OCI-M1 (cell line): ENCODE measurements at regions not wholly inside any gene's neighbourhood (a gene's known extent, or its start where the extent isn't known, plus 50 kb on each side); places are given as distances from the start of the nearest gene placed in this dataset.
A peak's percentile ranks its signal among the peaks of the same experiment; 100 is the strongest.

Source experiments
- DNase-seq: peaks from one replicate; lab custom pipeline; 2025; lab: John Stamatoyannopoulos, UW

DNA sequence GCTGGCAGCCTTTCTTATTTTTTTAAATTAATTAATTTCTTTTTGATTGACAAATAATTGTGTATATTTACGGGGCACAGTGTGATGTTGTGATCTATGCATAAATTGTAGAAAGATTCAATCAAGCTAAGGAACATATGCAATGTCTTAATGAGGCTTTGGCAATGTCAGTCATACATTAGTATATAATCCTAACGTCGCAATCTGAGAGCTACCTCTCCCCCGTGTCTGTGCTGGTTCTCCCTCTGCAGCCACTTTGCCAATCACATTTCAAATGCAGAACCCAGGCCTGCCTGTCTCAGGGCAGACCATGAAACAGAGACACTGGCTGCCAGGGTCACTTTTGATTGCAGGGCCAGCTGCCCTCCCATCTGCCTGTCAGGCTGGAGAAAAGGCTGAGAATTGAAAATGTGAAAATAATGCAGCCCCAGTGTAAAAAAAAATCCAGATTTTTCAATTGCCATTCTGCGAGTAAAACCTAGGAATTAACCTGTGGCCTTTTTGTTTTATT lies 56.3 kb downstream of the SLC24A2 start:
- no peak for DNase-seq

DNA sequence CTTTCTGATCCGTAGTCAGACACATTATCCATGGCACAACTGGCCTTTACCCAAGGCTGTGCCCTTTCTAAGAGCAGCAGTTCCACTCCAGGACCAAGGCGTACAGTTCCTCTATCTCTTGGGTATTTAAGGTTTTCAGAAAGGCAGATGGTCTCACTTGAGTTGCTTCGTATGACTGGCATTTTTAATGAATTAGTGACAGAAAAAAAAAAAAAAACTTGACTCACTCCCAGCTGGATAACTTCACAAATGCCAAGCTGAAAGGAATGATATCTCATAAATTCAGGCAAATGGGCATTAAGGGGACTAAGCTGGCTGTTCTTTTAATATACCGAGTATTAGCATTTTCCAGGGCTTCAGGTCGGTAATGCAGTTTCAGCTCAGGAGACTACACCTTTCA lies 60.7 kb downstream of the SLC24A2 start:
- no peak for DNase-seq

DNA sequence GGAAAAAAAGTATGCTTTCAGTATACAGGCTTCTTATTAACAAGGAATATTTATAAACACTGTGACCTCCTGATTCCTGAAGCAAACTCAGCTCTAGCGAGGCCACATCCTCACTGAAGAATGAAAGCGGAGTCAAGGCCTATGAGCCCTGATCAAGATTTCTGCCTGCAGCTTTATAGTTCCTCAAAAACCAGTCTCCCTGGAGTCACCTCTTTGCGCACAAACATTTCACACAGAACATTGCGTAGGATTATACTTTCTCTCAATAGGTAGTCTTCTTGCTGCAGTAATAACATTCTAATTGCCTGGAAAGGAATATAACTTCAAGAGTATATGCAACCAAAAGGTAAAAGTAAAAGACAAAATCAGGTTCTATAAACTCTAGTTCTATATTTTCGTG lies 62.9 kb downstream of the SLC24A2 start:
- no peak for DNase-seq

DNA sequence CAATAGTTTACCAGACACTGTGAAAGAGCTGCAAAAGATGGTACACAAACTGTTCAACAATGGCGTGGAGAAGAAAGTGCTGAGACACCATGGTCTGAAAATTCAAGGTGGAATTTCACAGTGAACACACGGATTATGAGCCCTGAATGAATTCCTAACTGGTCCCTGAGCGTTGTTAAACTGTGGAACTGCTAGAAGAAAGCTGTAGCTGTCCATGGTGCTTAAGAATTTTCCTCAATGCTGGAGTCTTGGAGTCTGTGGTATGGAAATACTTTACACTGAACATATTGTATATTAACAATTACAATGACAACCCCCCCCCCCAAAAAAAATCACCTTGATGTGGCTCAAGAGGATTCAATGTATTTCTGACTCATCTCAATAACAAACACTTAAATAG lies 68.5 kb downstream of the SLC24A2 start:
- DNase-seq, result peak; percentile 33

DNA sequence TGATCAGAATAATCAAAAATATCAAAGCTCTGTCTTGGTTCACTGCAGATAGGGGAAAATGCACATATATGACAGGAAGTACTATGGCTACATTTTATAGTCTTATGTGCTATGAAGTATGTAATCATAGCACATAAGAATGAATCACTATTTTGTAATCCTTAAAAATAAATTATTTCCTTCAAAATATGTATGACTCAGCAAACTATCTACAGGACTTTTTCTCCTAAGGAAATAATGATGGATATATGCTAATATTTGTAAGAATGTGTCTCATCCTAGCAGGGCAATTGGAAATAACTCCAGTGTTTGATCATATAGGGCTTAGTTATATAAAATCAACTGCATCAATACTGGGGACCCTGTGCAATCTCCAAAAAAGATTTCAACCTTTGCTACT lies 85.1 kb downstream of the SLC24A2 start:
- no peak for DNase-seq

DNA sequence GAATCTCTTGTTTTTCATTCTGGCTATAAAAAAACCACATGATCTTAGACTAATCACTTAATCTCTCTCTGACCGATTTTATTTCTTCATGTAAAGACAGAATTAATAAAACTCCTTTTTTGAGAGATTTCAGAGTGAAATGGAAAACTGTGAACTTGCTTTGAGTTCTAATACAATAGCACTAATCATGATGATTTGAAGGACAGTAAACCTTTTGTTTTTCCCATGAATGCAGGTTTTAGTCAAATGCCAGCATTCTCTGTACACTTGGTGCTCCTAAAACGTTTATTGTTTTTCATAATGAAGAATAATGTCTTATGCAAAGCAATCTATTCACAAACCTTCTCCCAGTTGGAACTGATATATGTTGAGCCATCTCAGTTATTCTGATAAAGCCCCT lies 86.8 kb downstream of the SLC24A2 start:
- no peak for DNase-seq

DNA sequence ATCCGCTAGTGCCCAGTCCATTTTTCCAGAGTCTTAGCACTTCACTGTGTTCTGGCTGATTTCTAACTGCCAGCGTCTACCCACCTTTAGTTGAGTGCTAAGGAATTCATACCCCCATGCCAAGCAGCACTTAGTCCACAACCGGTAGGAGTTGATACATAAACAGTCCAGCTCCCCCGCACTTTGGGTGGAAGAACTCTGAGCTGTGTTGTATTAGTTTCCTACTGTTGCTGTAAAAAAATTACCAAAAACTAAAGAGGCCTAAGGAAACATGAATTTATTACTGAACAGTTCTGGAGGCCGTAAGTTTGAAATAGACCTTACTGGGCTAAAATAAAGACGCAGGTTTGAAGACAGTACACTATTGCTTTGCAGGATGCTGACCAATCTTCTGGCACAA lies 87.6 kb downstream of the SLC24A2 start:
- DNase-seq, result no peak

DNA sequence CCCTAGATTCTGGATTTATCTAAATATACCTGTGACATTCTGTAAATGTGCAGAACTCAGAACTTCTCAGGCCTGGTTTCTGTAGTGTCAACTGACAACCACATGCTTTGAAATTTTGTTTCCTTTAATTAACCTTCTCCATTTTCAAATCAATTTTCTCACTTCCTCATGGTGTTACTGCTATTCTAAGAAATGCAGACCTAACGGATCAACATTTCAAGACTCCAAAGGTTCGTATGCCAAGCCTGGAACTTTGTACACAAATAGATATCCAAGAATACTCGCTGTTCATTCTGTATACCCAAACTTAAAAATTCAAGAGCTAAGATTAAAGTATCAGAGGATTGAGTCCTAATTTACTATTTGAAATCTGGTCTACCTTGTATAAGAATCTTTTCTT lies 88.1 kb downstream of the SLC24A2 start:
- DNase-seq, result no peak

DNA sequence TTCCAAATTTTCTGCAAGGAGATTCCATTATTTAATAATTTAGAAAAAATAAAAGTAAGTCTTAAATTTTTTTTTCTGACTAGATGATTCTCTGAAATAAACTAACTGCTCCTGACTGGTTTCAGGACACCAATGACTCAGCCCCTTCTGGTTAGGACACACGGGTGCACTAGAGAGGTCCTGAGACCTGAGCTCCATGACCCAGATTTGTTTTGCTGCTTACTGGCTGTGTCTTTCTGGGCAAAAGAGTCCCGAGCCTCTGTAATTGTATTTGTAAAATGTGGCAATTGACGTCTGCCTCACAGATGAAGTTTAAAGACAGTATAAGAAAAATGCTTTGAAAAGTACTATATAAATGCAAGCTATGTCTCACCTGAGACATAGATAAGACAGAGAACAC lies 89.1 kb downstream of the SLC24A2 start:
- DNase-seq, result no peak

DNA sequence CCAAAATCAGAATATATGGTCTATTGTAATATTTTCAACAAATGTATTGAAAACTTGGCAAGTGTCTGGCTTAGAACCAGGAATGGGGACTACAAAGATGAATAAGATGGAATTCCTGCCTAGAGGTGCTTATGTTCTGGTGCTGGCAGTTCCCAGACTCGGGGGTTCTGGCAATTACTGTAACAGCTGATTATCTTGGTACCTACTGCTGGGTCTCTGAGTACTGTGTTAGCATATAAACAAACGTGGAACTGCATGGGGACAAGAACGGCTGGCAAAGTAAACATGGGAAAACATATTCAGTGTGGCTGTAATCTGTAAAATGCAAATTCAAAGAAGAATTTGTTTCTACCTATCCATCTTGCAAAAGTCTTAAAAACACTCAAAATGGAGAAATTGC lies 89.9 kb downstream of the SLC24A2 start:
- DNase-seq, result no peak

DNA sequence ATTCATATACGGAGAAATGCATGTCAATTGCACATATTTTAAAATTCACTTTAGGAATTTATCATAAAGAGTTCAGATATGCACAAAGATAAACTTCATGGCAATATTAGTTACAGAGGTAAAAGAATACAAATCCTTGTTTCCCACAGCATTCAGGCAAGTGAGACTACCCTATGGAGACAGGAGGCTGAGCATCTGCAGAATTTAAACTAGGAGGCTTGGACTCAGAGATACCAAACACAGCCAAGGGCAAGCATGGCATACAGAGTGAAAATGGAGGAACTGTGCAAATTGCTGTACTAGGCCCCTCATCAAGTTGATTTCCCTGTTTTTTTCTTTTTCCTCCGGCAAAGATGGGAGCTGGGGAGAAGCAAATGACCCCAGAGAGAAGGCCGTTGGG lies 94.2 kb downstream of the SLC24A2 start:
- DNase-seq, result no peak

DNA sequence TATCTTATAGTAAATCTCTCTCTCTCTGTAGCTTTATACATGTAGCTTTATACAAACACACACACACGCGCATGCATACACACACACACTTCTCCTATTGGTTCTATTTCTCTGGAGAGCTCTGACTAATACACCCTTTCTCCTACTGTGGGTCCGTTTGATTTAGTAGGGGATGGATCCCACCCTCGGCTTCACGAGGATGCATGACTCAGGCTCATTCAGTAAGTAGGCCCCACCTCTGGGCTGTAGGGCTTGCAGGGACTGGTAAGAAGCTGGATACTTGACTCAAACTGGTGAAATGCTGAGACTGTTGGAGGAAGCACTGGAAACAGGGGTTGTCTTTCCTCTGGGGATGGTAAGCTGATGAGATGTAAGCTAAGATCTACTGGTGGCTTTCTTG lies 98.7 kb downstream of the SLC24A2 start:
- no peak for DNase-seq

DNA sequence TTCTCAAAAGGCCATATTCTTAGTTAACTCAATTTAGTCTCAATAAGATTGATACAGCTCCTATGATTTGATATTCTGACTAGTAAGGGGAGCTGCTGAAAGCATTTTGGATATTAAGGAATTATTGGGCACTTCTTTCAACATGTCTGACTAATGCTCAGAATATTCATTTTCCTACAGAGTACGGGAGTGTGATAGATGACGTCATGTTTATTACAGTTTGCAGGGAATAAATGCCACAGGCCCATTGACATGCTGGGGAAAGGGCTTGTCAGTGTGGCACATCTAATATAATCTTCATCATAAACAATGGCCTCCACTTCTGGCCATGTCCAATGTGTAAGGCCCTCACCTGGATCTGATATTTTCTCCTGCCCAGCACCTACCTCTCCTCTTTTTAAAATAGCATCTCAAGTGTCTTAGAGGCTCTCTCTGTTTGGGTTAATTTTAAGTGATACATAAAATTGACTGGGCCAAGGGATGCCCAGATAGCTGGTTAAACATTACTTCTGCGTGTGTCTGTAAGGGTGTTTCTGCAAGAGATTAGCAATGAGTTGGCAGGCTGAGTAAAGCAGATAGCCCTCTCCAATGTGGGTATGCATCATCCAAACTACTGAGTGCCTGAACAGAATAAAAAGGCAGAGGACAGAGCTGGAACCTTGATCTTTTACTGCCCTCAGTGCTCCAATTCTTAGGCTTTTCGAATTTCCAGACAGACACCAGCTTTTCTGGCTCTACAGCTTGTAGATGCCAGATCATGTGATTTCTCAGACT lies 99.3 kb downstream of the SLC24A2 start:
- DNase-seq, result no peak

DNA sequence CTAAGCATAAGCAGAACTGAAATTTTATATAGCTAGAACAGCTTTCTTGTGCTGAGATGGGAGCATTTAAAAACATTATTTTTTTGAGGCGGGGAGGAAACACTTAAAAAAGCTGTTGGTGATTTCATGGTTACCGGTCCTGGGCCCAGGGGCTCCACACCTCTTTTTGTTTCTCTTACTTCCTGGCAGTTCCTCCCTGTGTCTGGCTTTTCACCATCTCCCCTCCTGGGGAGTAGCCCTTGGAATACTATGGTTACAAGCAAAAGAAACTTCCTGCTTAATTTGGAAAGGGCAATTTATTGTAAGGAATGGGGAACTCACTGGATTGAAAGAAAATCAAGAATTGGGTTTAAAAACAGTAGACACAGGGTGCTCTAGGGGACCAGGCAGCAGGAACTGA lies 105.1 kb downstream of the SLC24A2 start:
- no peak for DNase-seq

DNA sequence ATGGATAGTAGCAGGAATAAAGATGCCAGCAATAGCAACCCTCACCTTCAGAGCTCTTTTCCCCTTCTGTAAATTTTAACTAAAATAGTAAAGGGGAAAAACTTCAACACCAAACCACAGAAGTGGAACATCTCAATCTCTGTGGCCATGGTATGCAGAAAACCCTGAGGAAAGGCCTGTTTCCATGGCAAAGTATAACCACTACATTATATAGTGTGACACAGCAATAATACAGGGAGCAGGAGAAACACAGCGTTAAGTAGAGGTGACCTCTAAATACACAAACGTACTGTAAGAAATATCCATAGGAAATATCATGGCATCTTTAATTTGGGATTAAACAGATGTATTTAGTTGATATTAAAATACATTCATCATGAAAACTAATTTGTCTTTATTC lies 106.4 kb downstream of the SLC24A2 start:
- peak; percentile 65 for DNase-seq

DNA sequence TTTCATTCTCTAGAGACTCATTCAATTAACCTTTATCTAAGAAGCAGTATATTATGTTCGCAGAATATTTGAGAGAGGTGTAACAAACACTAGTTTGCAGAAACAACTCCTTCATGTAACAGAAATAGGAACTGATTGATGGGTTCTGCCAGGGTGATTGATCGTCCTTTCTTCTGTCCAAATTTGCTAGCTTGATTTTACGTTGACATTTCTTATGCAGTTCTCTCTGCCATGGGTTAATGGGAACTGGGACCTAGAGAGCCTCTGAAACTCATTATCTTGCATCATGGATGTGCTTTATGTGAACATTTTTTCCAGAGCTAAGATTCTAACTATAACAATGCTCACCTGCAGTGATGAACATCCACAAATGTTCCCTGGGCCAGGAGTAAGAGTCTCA lies 107.0 kb downstream of the SLC24A2 start:
- DNase-seq, result no peak

DNA sequence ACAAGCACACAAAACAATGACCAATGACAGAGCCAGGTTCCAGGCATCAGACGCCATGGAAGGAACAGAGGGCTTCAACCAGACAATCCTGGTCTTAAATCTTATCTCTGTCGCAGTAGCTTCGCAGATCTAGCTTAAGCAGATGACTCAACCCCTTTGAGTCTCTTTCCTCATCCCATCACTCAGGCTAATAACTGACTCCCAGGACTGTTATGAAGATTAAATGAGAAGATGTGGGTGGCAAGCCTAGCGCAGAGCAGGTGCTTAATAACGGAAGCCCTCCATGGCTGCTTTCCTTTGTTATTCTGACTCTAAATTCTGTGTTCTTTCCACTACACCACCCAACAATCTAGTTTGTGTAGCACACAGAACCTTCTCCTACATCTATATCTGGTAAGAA lies 110.9 kb downstream of the SLC24A2 start:
- no peak for DNase-seq

DNA sequence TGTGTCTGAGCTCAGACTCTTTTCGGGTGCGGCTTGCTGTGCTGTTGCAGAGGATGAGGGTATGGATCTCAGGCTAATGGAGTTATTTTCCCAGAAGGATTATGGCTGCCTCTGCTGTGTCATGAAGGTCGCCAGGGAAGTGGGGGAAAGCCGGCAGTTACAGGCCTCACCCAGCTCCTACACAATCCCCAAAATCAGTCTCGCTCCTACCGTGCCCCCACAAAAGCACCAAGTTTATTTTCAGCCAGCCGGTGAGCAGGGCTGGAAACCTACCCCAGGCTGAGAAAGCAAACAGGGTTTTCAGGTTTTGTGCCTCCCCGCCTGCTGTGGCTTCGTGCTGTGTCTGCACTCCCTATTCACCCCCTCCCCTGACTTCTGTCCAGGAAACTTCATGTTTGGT lies 113.3 kb downstream of the SLC24A2 start:
- DNase-seq, result no peak

DNA sequence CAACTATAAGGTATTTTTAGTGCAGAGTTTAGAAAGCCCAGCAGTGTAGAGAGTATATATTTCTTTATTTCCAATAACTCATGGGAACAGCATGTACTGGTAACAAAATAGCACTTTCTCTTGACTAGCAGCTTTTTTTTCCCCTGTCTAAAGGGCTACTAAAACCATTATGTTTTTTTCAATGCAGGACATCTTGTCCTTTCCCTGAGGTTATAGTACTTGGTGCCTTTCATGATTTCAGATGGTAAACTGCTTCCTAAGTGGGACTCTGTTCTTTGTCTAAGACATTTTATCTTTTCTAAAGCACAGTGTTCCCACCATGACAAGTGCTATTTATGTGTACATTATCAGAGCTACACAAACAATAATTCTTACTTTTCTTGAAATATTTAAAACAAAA lies 122.3 kb downstream of the SLC24A2 start:
- DNase-seq, result no peak

DNA sequence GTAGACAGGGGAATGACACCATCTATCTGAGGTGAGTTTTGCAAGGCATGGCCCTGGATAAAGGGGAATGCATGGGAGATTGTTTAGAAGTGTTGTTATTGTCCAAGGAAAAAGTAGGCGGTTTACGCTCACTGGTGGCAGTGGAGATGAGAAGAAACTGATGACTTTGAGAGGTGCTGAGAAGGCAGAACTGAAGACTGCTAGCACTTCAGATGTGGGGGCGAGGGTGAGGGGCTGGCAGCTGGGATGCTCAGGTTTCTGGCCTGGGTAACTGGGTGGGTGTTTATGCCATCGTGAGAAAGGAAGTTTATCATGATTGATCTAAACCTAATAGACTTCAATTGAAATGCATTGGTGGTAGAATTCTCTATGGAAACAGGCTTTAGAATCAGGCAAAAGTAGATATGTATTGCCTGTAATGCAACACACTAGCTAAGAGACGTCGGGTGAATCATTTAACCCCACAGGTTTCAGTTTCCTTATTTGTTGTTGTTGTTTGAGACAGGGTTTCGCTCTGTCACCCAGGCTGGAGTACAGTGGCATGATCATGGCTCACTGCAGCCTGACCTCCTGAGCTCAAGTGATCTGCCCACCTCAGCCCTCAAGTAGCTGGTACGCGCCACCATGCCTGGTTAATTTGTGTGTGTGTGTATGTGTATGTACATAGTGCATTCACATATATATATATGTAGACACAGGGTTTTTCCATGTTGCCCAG lies 123.5 kb downstream of the SLC24A2 start:
- no peak for DNase-seq

DNA sequence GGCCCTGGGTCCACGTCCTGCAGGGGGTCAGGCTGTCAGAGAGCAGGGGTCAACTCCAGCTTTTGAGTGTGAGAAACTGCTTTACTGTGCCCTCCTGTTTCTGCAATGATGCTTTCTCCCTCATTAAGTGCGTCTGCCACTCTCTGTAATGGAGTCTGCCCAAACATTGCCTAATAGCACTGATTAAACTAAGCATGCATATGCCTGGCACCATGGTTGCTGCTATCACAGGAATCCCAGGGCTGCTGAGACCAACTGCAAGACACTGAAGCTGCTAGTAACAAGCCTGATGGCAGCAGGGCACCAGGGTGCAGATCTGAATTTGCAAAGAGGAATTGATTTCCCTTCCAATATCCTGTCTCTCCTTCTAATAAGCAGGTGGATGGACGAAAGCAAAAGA lies 125.3 kb downstream of the SLC24A2 start:
- no peak for DNase-seq

DNA sequence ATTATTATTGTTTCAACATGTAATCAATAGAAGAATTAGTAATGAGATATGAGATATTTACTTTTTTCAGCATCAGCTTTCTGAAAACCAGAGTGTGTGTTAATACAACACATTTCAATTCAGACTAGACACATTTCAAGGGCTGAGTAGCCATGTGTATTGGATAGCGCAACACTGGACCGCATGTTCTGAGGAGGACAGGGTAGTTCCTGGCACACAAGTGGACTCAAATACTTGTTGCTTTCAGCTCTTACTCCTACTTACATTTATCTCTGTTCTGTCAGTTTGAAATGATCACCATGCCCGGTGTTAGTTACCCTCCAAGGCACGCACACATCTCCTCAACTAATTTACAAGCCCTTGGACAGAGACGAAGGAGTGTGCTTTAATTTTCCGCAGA lies 126.6 kb downstream of the SLC24A2 start:
- DNase-seq, result no peak

DNA sequence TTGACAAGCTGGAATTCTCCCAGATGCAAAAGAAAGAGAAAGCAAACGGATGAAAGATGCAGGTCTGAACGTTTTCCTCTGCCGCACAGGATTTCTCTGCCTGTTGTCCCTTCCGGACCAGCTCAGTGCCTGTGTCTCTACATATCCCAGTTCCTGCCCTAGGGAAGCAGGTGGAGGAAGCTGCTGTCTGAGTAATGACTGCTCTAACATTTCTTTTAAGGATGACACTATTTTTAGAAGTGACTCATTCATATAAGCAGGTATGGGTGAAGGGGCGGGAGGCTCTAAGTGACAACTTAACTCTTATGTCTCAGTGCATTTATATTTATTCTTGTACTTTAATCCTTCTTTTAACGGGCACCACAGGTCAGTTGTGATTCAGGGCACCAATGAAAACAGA lies 128.8 kb downstream of the SLC24A2 start:
- no peak for DNase-seq

DNA sequence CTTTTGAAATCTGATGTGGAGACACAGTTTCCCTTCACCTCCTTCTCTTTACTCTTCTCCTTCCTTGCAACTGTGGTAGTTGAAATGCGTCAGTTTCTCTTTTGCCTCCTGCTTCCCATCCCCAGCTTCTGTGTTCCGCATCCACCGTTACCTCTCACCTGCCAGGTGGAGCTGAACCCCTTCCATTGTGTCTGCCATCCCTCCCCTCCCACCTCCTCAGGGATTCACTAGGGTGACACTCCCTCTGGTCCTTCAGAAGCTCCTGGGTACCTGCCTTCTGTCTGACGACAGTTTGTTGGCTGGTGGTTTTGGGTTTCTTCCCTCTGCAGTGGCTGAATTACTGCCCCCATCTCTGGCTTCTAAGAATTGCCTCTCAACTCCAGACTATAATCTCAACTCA lies 132.1 kb downstream of the SLC24A2 start:
- DNase-seq, result no peak
